Activated CD8-positive, alpha-beta memory T cell treated with anti-CD3 and anti-CD28 coated beads for 48 hours (primary cell): ENCODE measurements at regions not wholly inside any gene's neighbourhood (a gene's known extent, or its start where the extent isn't known, plus 50 kb on each side); places are given as distances from the start of the nearest gene placed in this dataset.
"Not testable (repeated sequence)": the region's sequence is repeated elsewhere in the genome, so short reads cannot be mapped to it uniquely, and the experiment has no call there.

ENCODE experiments used
- DNase-seq, 3 experiments: peaks; one replicate each; pipeline ENCODE4 v3.0.0-alpha.2; 2020; ENCODE audit warnings: low read depth in 2 of 3, low spot score in 2 of 3

DNA sequence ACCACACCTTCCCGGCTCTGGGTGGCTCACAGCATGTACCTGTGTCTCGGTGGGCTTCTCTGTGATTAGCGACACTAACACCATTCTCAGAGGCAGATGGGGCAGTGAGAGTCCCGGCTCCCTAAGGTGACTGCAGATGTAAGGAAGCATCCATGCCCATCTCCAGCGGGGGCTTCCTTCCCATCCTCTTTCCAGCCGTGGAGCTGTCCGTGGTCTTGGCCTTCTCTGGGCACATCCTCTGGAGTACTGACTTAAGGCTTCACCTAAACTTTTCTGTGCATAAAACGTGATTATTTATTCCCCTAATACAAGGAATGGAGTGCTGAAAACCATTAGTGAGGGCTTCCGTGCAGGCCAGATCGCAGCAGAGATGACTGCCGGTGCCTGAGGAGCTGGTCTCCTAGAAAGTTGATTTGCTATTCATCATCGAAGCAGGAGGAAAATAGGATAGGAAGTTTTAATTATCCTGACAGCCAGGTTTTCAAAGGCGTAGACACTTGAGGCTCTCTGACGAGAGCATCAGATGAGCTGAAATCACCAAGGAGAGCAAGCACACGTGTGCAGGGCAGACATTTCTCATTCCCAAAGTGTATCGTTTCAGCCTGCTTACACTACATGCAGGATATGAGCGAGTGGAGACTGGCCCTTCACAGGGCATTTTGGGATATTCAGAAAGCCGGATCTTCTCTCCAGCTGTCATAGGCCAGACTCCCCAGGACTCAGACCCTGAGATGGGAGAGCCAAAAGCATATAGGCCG, 186.1 kb upstream of the SALL3 start:
- no peak for DNase-seq

- no peak for DNase-seq
Measured at GRCh38 chr18:78794071-78794430, 185.6 kb upstream of the SALL3 start.

DNA sequence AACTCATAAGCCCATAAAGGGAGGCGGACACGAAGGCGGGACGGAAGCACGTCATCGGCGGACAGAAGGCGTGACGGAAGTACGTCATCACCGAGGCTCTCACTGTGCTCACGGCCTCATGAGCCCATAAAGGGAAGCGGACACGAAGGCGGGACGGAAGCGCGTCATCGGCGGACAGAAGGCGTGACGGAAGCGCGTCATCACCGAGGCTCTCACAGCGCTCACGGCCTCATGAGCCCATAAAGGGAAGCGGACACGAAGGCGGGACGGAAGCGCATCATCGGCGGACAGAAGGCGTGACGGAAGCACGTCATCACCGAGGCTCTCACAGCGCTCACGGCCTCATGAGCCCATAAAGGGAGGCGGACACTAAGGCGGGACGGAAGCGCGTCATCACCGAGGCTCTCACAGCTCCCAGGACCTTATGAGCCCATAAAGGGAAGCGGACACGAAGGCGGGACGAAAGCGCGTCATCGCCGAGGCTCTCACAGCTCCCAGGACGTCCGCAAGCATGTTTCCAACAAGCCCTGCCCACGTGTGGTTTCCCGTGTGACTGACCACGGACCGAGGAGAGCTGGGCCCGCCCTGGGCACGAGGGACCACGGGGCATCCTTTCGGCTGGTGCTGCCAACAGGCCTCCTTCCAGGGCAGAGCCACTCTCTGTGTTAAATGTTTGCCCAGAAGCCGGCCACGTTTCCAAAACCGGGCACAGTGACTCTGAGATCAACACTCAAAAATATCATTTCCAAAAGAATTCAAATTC, 182.7 kb upstream of the SALL3 start:
- DNase-seq: no peak

DNA sequence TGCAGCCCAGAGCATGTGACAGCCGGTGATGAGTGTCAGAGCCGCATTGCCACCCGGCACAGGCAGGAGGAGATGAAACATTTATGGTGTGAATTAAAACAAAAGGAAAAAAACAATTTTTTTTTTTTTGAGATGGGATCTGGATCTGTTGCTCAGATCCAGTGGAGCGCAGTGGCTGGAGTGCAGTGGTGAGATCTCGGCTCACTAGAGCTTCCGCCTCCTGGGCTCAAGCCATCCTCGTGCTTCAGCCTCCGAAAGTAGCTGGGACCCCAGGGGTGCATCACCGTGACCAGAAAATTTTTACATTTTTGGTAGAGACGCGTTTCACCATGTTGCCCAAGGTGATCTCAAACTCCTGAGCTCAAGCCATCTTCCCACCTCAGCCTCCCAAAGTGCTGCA, 182.1 kb upstream of the SALL3 start:
- DNase-seq: no peak

GRCh38 chr18:78798402-78799175, 181.0 kb upstream of the SALL3 start:
- no peak for DNase-seq

DNA sequence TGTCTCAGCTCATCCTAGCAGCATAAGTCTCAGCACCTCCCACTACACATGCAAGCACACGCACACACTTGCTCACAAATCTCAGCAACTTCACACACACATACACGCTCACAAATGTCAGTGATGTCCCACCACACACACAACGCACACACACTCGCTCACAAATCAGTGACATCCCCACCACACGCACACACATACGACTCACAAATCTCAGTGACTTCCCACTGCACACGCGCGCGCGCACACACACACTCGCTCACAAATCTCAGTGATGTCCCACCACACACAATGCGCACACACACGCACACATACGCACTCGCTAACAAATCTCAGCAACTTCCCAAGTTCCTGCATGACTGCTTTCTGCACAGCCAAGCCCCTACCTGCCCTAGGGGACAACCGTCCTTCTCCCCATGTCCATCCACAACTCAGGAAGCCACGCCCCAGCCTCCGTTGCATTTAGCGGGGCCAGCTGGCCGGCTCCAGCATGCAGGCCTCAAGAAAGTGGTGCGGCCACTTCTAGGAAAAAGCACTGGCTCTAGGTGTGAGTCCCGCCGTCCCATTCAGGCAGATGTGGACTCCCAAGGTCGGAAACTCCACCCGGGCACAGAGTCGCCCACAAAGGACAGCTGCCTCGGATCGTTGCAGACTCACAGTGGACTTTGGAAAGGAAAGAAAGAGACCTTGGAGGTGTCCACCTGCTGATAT, 180.1 kb upstream of the SALL3 start:
- no peak for DNase-seq

GRCh38 chr18:78800102-78800851, 179.3 kb upstream of the SALL3 start:
- DNase-seq: not testable (repeated sequence)

DNA sequence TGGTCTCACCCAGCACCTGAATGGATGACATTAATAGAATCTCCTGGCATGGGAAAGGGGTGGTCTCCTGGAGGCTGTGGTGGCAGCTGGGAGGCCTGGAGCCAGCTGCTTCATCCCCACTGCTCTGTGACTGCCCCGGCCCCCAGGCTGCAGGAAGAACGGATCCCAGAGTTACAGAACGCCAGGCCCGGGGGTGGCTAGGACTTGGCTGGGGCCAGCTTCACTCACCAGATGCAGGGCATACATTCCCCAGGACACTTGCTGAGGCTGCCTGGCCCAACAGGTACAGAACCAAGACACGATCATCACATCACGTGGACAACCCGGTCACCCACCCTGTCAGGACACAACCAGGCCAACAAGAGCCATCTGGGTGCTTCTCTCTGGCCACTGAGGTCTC, 178.6 kb upstream of the SALL3 start:
- DNase-seq: no peak

GRCh38 chr18:78803104-78803503, 176.5 kb upstream of the SALL3 start:
- no peak for DNase-seq

DNA sequence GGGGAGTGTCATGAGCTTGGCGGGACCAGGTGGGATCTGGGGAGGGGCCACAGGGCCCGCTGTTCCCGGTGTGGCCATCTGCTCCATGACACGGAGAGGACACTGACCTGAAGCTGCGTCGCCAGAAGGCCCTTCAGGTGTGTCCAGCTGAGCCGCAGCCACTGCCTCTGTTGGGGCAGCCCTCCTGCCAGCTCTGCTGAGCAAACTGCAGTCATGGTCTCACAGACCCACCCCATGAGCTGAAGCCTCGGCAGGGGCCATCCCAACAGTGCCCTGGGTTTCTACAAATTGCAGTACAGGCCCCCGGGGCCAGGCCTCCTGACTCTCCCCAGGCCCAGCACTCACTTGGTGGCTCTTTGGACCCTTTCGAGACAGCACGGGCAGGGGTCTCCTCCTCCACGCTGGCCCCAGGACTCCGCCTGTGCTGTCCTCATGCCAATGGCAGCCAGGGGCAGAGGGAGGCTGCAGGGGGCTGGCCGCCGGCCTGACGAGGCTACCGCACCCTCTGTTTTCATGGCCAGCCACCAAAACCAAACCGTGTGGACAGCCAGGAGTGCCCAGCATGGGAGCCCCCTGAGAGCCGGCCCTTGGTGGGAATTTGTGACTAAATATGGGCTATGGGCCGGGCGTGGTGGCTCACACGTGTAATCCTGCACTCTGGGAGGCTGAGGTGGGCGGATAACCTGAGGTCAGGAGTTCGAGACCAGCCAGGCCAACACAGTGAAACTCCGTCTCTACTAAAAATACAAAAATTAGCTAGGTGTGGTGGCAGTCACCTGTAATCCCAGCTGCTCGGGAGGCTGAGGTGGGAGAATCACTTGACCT, 175.2 kb upstream of the SALL3 start:
- no peak for DNase-seq

GRCh38 chr18:78805840-78806239, 173.8 kb upstream of the SALL3 start:
- no peak for DNase-seq

DNA sequence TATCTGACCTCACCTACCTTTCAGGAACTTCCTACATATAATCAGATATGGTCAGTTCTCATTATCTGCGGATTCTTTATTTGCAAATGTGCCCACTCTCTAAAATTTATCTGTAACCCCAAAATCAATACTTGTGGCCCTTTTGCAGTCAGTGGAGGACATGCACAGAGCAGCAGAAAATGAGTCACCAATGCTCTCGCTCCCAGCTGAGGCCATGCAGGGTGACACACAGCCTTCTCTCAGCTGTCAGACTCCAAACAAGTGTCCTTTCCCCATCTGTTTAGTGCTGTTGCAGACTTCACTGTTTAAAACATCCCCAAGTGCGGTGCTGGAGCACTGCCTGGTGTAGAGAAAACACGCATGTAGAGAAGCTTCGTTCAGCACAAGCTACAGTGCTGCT, 171.9 kb upstream of the SALL3 start:
- DNase-seq: no peak

DNA sequence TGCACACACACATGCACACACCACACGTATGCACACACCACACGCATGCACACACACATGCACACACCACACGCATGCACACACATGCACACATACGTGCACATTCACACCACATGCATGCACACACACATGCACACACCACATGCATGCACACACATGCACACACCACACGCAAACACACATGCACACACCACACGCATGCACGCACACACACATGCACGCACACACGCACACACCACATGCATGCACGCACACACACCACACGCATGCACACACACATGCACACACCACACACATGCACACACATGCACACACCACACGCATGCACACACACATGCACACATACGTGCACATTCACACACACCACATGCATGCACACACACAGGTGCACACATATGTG, 169.8 kb upstream of the SALL3 start:
- no peak for DNase-seq

DNA sequence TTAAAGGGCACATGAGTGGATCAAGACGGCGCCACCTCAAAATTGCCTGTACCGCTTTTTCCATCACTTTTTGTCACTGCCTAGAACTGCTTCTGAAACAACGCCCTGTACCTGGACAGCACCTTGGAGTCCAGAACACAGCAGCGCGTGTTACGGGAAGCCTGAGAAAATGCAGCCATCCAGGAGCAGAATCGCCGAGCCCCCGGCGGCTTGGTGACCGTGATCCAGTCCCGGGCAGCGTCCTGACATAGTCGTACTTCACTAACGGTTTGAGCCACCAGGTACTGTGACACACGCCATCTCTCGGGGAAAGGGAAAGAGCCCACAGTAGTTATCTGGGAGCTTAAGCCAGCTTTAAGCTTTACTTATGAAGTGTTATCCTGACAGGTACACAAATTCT, 168.9 kb upstream of the SALL3 start:
- no peak for DNase-seq

- DNase-seq: no peak
Measured at GRCh38 chr18:78812067-78812466, 167.6 kb upstream of the SALL3 start.

GRCh38 chr18:78813156-78813555, 166.5 kb upstream of the SALL3 start:
- DNase-seq: no peak

- no peak for DNase-seq
Measured at GRCh38 chr18:78813936-78814710, 165.5 kb upstream of the SALL3 start.

DNA sequence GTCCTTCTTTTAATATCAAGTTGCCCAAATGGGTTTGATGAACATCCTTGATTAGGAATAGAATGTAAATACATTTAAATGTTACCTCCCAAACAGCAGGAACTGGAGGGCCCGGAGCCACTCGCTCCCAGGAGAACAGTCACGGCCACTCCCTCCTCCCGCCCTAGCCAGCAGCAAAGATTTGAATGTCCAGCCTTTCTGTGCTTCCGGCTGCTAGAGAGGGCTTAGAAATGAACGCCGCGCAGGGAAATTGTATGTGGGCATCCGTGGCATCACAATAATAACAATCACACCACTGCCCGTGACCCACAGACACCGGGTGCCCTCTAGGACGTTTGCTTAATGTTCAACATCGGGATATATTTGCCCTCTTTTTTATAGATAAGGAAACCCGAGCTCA, 164.9 kb upstream of the SALL3 start:
- no peak for DNase-seq

GRCh38 chr18:78816114-78816513, 163.5 kb upstream of the SALL3 start:
- DNase-seq: no peak
